SIG-M5 (cell line): ENCODE measurements at regions not wholly inside any gene's neighbourhood (a gene's known extent, or its start where the extent isn't known, plus 50 kb on each side); places are given as distances from the start of the nearest gene placed in this dataset.

Experiments
- DNase-seq: peaks from one replicate; lab custom pipeline; 2025; lab: John Stamatoyannopoulos, UW

DNA sequence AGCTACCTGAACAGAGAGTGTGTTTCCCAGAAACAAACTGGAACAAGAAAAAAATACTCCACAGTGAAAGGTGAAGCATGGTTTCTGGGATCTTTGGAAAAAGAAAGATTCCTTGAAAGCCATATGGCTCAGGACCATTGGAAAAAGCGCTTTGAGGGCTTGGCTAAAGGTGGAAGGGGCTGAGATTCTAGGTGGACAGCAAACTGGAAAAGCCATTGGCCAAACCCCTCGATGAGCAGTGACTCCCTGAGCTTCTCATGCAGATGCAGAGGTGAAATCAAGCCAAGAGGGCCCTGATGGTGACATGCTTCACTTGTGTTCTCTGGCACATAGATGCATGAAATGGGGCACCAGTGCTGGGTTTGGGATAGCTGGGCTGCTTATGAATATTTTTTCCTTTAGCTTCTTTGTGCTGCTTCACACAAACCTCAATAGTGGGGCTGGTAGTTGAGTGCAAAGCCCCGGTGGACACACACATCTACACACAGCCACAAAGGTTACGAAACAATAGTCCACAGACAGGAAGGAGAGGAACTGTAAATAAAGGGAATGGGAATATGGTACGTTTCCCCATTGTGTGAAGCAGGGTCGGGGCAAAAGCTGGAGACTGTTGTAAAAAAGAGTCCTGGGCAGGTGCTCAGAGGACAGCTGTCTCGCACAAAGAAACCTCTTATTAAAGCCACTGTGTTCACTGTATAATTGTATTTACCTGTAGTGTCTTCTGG, 117.8 kb downstream of the FOXA2 start:
- DNase-seq: no peak

DNA sequence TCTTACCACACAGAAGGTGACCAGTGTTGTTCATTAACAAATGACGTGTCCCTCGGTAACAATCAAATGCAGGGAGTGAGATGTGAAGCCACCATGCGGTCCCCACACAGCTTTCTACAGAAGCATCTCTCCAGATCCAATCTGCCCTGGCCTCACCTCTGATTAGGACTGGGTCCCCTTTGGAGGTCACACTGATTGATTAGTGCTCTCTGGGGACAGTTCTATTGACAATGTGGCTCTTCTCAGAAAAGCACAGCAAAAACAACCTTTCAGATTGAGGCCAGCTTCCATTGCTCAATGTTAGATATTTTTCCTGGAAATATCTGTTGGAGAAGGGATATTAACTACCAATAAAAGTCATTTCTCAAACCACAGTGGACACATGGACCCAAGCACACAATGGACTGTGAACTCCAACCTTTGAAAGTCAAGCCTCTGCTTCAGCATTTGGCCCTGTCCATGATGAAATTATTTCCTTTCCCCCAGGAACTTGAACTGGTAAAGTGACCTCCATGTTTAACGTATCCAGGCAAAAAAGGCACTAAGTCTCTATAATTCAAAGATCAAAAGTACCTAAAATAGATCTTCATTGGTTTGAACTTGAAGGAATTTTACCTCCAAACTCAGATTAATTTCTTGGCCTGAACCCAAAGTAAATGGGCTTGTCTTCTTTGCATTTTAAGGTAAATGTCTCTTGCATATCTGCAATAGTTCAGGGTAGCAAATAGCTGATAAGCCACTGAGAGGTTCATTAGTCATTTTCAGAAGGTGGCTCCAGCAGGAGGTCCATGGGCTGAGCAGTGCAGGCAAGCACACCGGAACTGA, 118.5 kb downstream of the FOXA2 start:
- no peak for DNase-seq

DNA sequence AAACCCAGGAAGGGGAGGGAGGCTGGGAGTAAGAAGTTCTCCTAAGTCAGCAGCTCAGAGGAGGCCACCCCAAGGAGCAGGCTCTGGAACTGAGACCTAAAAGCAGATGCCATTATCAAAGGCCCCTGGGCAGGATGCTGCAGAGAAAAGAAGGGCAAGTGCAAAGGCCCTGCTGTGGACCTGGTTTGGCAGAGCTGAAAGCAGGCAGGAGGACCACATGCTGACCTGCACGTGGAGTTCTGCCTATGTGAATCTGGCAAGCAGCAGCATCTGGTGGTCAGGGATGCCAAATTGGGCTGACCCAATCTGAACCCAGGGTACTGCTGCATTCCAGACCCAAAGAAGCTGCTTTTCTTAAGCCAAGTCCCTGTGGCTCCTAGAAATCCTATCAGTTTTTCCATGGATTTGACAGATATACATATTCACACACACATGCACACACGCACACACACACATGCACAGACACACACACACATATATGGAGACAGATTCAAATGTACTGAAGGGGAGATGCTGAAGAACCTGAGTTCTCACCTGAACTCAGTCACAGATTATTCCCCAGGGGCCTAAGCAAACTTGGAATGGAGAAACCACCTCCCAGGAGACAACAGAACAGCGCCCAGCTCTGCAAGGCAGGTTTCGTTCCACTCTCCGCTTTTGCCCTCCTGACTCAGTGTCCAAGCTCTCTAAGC, 119.9 kb downstream of the FOXA2 start:
- DNase-seq: no peak

DNA sequence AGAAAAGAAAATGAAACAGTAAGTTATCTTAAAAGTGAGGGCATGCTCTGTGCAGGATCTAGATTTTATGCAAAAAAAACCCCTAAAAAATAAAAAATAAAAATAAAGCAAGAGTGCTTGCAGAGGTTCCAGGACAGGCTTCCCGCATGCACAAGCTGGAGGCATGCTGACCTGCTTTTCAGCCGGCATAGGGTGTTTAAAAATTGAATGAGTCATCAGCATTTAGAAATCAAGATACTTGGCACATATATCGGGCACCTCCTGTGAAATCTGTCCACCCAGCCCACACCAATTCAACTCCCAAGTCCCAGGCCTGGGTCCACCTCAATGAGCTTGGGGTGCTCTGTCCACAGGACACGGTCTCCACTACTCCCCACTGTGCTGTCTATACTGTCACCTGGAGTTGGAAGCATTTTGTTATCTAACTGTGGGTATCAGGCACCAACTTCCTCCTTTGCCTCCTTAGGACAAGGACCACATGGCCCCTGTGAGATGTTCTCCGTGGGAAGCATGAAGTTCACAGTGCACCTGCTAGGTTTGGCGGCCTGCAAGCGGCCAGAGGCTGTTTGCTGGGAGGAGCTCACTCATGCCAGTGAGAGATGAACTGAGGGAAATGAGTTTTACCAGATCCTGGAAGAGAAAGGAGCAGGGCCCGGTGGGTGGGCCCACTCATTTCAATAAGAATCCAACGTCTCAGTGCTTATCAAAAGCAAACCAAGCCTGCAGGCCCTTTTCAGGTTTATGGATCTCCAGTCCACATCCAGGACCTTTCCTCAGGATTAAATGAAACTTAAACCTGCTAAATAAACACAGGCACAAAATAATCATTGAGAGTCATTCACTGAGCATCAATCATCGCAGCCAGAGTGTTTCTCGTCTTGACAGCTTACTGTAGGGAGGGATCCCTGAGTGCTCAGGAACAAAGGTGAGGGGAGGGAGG, 121.1 kb downstream of the FOXA2 start:
- DNase-seq: no peak

DNA sequence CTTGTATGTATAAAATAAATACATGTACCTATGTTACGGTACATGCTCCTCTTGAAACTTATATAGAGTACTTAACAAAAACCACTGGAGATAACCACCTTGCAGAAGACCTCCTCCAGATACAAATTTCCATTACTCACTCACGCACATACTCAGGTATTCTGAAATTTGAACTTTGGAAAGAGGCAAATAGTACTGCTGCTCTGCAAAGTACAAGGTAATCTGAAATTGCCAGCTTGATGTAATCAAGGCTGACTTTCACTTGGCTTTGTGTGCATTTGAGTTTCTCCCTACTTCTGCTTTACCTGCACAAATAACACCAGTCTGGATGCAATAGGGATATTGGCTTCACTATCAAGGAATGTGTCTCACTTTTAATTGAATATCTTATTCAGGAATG, 123.6 kb downstream of the FOXA2 start:
- DNase-seq: no peak

DNA sequence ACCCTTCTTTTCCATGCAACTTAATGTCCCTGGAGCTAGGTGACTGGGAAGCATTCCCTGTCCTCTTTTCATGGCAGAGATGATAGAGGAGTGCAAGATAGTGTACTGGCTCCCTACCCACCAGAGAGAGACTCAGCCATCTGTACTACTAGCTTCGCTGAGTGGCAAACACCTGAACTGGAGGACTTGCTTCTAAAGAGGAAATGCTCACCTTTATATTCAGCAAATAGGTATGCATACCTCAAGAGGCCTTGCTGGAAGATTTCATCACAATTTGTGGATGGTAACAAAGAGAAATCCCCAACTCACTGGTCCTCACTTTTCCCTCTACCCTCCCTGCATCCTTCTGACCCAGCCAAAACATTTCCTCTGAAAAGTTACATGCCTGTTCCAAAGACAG, 124.1 kb downstream of the FOXA2 start:
- no peak for DNase-seq

DNA sequence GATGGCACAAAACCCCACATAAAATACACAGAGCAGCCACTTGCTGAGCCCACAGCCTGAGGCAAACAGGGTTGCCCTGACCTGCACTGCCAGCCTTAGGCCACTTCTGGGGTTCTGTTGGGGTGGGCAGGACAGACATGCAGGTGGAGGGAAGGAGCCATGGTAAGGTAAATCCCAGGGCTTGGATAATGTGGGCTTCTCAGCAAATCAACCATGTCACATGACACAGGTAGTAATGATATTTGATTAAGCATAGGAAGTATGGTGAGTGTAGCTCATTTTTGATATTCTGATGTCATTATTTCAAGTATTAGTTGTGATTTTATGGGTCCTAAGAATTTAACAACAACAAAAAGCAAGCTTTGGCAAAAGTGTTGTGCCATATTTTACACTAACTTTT, 124.6 kb downstream of the FOXA2 start:
- no peak for DNase-seq

DNA sequence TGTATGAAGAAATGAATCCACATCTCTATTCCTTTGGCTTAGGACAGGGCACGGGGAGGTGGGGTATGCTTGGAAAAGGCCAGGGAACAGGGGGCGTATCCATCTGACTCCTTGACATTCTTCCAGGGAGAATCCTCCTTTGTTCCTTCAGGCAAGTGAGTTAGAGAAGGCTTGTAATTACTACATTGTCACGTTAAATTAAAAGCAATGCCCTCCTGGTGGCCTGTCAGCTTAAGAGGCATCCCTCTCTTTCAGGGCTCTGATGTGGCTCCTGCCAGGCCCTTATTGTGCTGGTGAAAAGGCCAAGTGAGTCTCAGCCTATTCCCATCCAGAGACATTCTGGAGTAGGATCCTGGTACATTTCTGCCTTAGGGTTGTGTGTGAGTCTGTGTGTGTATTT, 128.3 kb downstream of the FOXA2 start:
- no peak for DNase-seq

DNA sequence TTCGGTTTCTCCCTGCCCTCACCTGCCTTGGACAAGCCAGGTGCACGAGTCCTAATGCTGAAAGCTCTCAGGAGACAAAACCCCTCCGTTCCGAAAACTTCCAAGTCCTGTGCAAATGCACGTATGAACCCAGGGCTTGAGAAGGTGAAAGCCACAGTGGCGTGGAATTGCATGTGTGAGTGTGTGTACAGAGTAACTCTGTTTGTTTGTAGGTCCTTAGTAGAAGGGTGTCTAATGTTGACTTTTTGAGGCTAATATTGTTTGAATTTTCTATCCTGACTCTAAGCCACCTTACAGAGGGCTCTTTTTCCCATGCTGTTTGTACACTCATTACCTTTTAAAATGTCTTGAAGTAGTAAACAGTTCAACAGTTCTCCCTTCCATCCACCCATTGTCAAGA, 129.1 kb downstream of the FOXA2 start:
- DNase-seq: no peak

DNA sequence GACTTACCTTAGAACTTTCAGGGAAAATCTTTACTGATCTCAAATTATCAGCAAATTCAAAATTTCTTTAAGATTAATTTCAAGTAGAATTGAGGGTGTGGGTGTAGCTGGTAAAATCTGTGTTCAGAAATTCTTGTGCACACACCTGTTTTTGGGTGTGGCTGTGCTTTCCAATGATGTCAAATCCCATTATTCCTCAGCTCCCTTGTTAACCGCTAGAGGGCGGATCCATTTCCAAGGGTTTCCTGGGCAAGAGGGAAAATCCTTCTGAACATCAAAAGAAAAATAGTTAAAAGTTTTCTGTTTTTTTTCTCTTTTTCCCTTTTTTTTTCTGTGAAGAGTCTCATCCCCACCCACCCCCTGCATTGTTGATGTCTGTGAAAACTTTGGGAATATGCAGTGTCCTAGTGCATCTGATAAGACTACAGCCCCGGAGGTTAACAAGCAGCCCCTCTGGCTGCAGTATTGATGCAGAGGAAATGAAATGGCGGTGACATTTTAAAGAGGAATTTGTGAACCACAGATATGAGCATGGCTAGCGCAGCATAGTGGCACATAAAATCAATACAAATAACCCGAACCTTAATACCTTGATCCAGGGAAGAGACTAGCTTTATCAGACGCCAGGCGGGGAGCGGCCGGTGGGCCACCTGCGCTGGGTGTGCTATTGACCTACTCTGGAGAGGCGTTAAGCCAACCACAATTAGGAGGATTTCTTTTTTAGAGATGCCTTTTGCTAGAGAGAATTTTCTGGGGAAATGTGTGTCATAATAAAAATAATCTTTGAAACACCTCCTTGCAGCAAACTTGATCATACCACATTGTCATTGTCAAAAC, 130.9 kb downstream of the FOXA2 start:
- no peak for DNase-seq

DNA sequence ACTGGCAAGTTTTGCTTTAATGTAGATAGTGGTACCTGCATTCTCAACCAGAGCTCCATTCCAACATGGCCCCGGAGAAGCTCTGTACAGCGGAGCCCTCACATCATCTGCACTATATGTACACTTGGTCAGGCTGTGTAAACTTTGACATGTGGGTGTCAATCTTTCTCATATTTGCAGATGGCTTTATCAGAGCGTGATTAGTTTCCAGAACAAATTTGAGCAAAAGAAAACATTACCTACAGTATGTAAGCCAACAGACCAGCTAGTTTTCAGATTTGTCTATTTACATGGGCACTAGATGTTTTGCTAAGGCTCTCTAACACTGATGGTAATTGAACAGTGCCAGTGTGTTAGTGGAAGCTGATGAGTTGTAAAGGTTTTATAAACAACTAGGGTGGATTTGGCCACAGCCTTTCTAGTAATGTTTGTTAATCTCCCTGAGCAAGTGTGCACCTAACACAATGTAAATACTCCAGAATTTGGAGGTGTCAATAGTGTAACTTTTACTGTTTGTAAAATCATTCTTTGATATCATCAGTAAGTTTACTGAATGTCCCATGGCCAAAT, 131.8 kb downstream of the FOXA2 start:
- DNase-seq: no peak

DNA sequence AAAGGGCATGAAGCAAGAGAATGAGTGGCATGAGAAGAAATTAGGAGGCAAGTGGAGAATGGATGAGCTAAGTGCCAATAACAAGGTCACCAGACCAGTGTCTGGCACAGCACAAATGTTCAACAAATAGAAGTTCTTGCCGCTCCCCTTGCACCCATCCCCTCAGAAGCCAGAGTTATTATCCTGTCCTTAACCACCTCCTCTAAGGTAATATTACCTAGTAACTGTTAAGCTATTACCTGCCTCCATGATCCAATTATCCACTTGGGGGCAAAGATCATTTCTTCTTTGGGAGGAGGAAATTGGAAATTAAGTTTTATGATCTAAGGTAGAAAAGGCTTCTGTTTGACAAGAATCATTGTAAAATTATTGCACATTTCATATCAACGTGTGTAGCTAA, 133.8 kb downstream of the FOXA2 start:
- DNase-seq: no peak

DNA sequence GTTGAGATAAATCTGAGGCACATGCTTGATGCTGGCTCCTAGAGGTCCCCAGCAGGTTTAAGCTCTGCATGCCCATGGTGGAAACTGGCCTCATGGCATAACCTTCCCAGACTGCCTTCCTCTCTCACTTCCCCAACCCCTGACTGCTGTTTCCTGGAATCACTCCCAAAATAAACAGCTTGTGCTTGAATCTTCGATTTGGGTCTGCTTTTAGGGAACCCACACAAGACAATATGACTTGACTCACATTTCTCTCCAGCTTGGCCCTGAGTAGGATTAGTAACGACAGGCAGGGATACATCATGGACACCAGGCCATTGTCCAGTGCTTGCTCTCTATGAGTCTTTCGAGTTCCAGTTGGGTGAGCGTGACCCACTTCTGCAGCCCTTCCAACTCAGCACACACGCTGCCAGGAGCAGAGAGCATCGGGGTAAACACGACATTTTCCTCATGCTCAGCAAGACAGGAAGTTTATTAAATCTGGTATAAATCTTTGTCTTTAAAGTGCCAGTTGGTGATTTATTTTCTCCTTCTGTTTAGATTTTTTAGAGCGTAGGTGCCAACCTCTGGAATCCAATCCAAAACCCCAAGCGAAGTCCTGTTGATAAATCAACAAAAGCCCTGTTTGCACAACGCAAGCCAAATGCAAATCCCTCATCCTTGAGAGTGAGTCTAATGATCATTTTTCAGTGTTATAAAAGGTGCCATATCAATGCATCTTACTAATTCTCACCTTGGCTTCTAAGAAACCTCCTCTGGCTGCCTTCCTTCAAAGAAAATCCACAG, 135.0 kb downstream of the FOXA2 start:
- no peak for DNase-seq

DNA sequence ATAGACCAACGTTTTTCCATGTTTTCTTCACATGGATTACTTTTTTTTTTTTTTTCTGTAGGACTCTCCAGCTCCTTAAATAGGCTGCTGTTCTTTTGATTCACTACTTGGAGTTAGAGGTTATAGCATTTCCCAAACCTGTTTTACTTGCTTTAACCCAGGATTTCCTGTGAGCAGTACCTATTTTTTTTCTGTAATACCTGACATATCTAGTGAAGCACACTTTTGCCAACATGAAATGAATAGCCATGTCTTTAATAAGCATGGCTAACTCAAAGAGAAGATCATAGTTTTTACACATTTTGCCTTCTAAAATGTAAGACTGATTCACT, 137.0 kb downstream of the FOXA2 start:
- no peak for DNase-seq

DNA sequence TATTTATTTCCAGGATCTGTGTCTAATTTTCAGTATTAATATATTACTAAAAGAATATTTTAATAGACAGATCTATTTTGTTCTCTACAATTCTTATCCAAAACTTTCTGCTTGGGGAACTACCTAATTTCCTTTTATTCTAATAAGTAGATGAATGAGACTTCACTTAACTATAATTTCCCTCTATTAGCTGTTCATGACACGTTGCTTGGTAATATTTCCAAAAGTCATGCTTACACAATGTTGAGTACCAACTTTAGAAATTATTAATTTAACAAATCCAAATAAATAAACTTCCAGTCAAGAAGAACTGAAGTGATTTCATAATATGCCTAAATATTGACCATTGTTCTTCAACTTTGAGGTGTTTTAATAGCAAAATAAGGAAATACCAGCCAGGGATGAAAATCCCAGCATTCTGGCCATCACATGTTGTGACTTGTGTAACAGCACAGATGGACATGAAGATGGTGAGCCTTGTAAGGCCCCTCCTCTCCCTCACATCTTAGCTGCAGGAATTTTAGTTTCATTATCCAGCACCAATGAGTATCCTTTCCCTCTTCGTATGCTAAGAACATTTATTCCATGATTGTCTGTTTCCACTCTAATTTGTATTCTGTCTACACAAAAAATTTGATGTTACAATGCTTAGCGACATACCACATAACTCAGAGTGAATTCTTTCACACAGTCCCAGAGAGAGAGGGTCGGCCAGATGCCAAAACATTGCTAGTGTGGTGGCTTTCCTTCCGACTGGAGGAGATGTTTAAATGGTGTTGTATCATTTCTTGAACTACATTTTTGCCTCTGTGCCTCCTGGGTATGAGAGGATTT, 137.5 kb downstream of the FOXA2 start:
- no peak for DNase-seq

DNA sequence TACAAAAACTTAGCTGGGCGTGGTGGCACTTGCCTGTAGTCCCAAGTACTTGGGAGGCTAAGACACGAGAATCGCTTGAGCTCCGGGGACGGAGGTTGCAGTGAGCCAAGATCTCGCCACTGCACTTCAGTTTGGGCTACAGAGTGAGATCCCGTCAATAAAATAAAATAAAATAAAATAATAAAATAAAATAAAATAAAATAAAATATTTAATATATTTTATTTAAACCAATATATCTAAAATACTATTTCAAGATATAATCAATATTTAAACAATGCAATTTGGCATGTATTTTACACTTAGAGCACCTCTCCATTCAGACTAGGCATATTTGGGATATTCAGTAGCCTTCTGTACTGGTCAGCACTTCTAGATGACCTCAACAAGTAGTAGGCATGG, 142.1 kb downstream of the FOXA2 start:
- no peak for DNase-seq

DNA sequence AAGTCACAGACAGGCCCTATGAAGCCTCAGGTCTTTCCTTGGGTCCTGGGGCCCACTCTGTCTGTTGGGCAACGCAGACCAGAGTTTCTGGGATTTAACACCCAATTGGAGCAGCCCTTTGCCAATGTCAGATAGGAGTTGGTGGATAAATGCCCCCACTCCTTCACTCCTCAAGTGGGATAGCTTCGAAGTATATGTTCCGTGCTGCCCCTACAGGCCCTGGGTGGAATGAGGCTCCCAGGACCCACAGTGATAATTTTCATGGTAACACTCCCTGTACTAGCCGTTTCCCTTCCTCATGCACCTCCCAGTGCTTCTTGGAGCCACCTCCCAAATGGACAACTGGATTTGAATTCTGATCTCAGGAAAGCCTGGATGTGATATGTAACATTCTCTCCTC, 145.4 kb downstream of the FOXA2 start:
- DNase-seq: no peak

DNA sequence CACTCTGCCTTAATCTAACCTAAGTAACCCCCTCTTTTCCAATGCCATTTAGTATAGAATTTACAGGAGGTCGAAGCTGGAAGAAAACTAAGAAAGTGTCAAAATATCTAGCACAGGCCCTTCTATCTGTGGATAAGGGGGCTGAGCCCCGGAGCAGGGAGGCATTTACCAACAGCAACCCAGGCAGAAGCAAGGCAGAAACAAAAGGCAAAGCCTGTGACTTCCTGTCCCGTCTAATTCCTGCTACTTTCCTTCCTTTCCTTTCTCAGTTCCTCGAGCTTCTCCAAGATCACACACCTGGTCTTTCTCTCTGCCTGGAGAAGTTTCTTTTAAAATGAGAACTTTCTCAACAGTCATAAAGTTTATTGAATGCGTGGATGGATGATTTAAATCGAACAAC, 146.0 kb downstream of the FOXA2 start:
- no peak for DNase-seq

DNA sequence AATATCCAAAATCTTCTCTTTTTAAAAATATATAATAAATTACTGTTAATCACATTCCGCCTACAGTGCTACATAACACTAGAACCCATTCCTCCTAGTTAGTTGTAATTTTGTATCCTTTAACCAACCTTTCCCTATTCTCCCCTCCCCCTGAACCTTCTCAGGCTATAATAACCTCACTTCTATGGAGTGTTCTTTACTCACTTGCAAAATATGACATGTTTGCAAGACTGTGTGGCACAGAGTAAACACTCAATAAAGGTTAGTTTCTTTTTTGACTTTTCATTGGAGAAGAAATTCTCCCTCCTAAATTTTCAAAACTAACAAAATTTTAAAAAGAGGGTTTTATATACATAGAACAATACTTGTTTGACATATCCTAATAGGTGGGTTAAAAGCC, 147.0 kb downstream of the FOXA2 start:
- no peak for DNase-seq
